Adrenal gland (tissue), 9 donors: ENCODE measurements at regions not wholly inside any gene's neighbourhood (a gene's known extent, or its start where the extent isn't known, plus 50 kb on each side); places are given as distances from the start of the nearest gene placed in this dataset.
A peak's percentile ranks its signal among the peaks of the same experiment; 100 is the strongest.

Experiments
- DNase-seq, 7 donors: peaks; one replicate each; pipeline ENCODE4 v3.0.0-alpha.2; 2019 to 2020
- H3K27ac ChIP-seq, 5 donors: fragments of 200-600 bp; sonication (generic) in 4 of 5; 1 replicate in 3 of 5; 2 replicates in 2 of 5; pipeline versions ENCODE4 v1.5.1 to v1.8.0; 2016 to 2020; ENCODE audit warnings: mild to moderate bottlenecking in 1 of 5
- H3K27me3 ChIP-seq: fragments of 200-600 bp; 2 replicates; pipeline ENCODE4 v1.8.0; 2021
- H3K36me3 ChIP-seq, 2 donors: fragments of 200-600 bp; replicated peaks in 1 of 2; 1 replicate in 1 of 2; 2 replicates in 1 of 2; pipeline versions ENCODE4 v1.5.1 to v1.8.0; 2018 to 2022
- H3K4me1 ChIP-seq, 2 donors: fragments of 200-600 bp; replicated peaks in 1 of 2; 1 replicate in 1 of 2; 2 replicates in 1 of 2; pipeline versions ENCODE4 v1.5.1 to v1.8.0; 2018 to 2021
- H3K4me3 ChIP-seq, 4 donors: fragments of 200-600 bp; sonication (generic) in 3 of 4; one replicate each; pipeline ENCODE4 v1.5.1; 2016 to 2018
- H3K9me3 ChIP-seq, 3 donors: fragments of 200-600 bp; sonication (generic) in 1 of 3; replicated peaks in 1 of 3; 1 replicate in 2 of 3; 2 replicates in 1 of 3; pipeline versions ENCODE4 v1.5.1 to v1.8.0; 2016 to 2021
- POLR2A ChIP-seq, 2 donors: fragments of 450-650 bp; IDR thresholded peaks; one replicate each; pipeline ENCODE4 v1.6.1; 2017; ENCODE audit warnings: antibody characterized with exemption in 2 of 2, mild to moderate bottlenecking in 2 of 2, moderate library complexity in 1 of 2
- WGBS, 4 donors: extraction: QIAGEN DNeasy Blood & Tissue Kit in 2 of 4; methylation state at CpG; one replicate each; pipeline versions ENCODE4 v1.1.5 to v1.1.7; 2013 to 2017; 5-methylcytosine and 5-hydroxymethylcytosine counted together
- intact Hi-C, 2 donors: fragments of 100-400 bp; cut with DNase I; formaldehyde crosslinking; loops; one replicate each; pipeline versions ENCODE4 v1.14.1 to v1.15.0; 2022 to 2023
- TF ChIP-seq, protein P1 (sequence below), 6 experiments: fragments of 450-650 bp in 4 of 6; fragments of 200-600 bp in 2 of 6; sonication (generic) in 1 of 6; IDR thresholded peaks; 1 replicate in 5 of 6; 2 replicates in 1 of 6; pipeline versions ENCODE4 v1.5.1 to v1.8.0; 2016 to 2021; ENCODE audit warnings: antibody characterized with exemption in 6 of 6, mild to moderate bottlenecking in 2 of 6, moderate library complexity in 1 of 6
- donor health status: healthy with polysubstance abuse.
- donor health status: Bipolar disorder and iron deficiency.
- donor health status: DM: yes; HTN: yes; CAD: no.
- donor health status: DM: no; HTN: no; CAD: no.
- donor health status: DM: no; HTN: no; CAD: no.

DNA sequence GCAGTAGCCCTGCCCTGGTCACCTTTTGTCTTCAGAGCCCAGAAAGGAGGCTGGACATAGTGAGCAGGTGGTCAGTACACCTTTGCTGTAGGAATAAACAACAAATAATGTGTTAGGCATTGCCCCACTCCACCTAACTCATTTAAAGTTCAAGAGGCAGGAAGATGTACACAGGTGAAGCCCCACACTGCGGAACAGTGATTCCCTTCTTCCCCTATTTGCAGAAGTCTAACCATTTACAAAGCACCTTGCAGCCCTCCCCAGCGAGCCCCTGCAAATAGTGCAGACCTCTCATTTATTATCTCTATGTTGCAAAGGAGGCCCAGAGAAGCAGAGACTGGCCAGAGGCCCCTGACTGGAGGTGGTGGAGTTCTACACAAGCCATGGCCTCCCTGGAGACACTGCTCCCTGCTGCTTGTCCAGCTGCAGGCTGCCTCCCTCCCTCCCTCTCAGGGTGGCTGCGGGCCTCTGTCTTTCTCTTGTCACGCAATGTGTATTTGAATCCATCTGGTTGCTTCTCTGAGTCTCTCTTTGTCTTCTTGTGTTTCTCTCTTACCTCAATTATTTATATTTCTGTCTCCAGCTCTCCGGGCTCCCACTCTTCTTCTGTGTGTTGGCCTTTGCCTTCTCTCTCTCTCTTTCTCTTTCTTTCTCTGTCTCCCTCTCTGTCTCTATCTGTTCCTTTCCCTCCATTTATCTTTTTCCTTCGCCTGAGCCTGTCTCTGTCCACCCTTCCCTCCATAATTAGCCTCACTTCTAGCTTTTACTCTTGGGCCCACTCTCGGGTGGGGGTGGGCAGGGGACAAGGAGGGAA is 59.1 kb upstream of the PRDM11 start:
- WGBS, 4 donors, result 72 to 84% (median 77%) methylated on average over 7 of the region's 7 CpGs
- Histone ChIP-seq H3K4me1 (peaks cover 9 to 43% of the 10 kb centered on the region in 2 donors), H3K4me3 (no peak overlapping the region), H3K36me3 (no peaks in the 10 kb centered on the region), H3K27me3 (no peaks in the 10 kb centered on the region), H3K9me3 (no peaks in the 10 kb centered on the region), H3K27ac (peak overlapping the region in 2 of 5 donors; percentile 57 to 93)
- intact Hi-C loops, result no loop called here
- no peak for DNase-seq
- no peak for TF ChIP-seq POLR2A (IDR thresholded peaks at IDR 0.05)
- TF ChIP-seq, protein P1, sequence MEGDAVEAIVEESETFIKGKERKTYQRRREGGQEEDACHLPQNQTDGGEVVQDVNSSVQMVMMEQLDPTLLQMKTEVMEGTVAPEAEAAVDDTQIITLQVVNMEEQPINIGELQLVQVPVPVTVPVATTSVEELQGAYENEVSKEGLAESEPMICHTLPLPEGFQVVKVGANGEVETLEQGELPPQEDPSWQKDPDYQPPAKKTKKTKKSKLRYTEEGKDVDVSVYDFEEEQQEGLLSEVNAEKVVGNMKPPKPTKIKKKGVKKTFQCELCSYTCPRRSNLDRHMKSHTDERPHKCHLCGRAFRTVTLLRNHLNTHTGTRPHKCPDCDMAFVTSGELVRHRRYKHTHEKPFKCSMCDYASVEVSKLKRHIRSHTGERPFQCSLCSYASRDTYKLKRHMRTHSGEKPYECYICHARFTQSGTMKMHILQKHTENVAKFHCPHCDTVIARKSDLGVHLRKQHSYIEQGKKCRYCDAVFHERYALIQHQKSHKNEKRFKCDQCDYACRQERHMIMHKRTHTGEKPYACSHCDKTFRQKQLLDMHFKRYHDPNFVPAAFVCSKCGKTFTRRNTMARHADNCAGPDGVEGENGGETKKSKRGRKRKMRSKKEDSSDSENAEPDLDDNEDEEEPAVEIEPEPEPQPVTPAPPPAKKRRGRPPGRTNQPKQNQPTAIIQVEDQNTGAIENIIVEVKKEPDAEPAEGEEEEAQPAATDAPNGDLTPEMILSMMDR (IDR thresholded peaks at IDR 0.05), result no peak

DNA sequence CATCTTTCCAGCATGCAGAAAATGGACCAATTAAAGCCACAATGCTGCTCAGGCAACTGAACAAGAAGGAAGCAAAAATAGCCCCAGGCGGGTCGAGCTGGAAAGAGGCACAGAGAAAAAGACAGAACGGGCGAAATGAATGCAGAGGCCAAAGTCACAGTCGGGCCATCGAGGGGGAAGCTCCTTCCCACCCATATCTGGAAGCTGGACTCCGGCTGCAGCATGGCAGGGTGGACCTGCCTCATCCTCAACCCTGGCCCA is 58.6 kb upstream of the PRDM11 start:
- Histone ChIP-seq H3K4me1 (peaks cover 9 to 48% of the 10 kb centered on the region in 2 donors), H3K9me3 (no peaks in the 10 kb centered on the region), H3K27me3 (no peaks in the 10 kb centered on the region), H3K4me3 (no peak overlapping the region), H3K27ac (peak overlapping the region in 2 of 5 donors; percentile 57 to 93), H3K36me3 (no peaks in the 10 kb centered on the region)
- intact Hi-C loops, result no loop called here
- no peak for DNase-seq
- TF ChIP-seq POLR2A (IDR thresholded peaks at IDR 0.05), result no peak
- TF ChIP-seq, protein P1 (IDR thresholded peaks at IDR 0.05), result no peak
- WGBS, 4 donors, result 68 to 81% (median 76%) methylated on average over 7 of the region's 7 CpGs

DNA sequence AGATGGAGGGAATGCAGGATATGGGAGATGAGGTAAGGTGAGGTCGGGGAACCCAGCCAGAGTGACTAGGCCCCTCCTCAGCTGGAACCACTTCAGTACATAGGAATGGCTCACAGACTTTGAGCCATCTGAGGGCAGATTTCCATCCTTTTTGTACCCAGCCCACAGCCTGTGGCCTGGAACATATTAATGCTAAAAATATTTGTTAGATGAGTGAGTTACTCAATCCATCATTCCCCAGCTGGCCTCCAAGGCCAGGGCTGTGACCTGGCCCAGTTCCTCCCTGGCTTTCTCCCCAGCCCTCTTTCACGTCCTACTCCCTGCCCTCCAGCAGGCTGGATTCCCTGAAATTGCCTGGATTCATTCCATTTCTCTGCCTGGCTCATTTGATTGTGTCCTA is 57.2 kb upstream of the PRDM11 start:
- no peaks in the 10 kb centered on the region for H3K27me3 ChIP-seq
- intact Hi-C loops, result no loop called here
- H3K4me1 ChIP-seq, result peaks cover 9 to 49% of the 10 kb centered on the region in 2 donors
- H3K36me3 ChIP-seq, result no peaks in the 10 kb centered on the region
- H3K9me3 ChIP-seq, result no peaks in the 10 kb centered on the region
- DNase-seq, result peak; percentile 88 to 96 (median 94)
- no peak for TF ChIP-seq POLR2A (IDR thresholded peaks at IDR 0.05)
- TF ChIP-seq, protein P1 (IDR thresholded peaks at IDR 0.05), result peak in 3 of 6 experiments; percentile 16 to 47 (median 39)
- H3K27ac ChIP-seq, result peak overlapping the region; percentile 35 to 93 (median 84)
- 10 to 18% (median 17%) methylated on average over 2 of the region's 2 CpGs for WGBS, 4 donors
- no peak overlapping the region for H3K4me3 ChIP-seq

DNA sequence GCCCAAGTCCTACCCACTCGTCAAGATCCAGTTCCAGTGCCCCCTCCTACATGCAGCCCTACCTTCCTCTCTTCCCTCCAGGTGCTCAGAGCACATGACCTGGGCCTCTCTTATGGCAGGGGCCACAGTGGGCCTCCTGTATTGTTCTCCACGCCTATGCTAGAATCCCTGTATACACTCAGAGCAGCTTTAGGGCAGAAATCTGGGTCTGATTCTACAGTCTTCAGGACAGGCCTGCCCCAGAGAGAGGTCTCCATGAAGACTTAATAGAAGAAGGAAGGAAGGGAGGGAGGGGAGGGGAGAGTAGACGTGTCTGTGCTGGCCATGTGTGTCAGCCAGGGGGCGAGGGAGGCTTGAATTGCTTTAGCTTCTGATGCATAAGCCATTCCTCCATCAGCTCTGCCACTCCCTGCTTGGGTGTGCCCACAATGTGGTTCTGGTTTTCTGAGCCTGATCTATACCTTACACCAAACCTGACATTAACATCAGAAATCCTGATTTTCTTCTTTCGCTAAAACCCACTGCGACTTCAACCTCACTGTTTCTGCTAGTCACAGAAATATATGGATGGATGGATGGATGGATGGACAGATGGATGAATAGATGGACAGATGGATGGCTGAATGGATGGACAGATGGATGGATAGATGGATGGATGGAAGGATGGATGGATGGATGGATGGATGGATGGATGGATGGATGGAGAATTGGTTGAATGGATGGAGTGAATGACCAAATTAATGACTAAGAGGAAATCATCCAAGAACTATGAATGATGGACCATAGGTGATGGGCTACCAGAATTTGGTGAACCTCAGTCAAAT is 56.6 kb upstream of the PRDM11 start:
- DNase-seq, result peak in 2 of 7 donors; percentile 36 to 59
- no peak overlapping the region for H3K4me3 ChIP-seq
- no peaks in the 10 kb centered on the region for H3K36me3 ChIP-seq
- no peaks in the 10 kb centered on the region for H3K27me3 ChIP-seq
- intact Hi-C loops, result no loop called here
- TF ChIP-seq, protein P1 (IDR thresholded peaks at IDR 0.05), result peak in 1 of 6 experiments; percentile 21
- TF ChIP-seq POLR2A (IDR thresholded peaks at IDR 0.05), result no peak
- H3K4me1 ChIP-seq, result peaks cover 9 to 49% of the 10 kb centered on the region in 2 donors
- H3K9me3 ChIP-seq, result no peaks in the 10 kb centered on the region
- WGBS, 4 donors, result 62 to 70% (median 64%) methylated on average over 6 of the region's 6 CpGs
- peak overlapping the region; percentile 74 to 93 (median 84) for H3K27ac ChIP-seq
